DND-41 (cell line): ENCODE measurements at regions not wholly inside any gene's neighbourhood (a gene's known extent, or its start where the extent isn't known, plus 50 kb on each side); places are given as distances from the start of the nearest gene placed in this dataset.

ENCODE experiments used
- EZH2 ChIP-seq: IDR thresholded peaks from 3 replicates; pipeline ENCODE4 v1.6.1; 2012; ENCODE audit warnings: borderline replicate concordance, low read depth, mild to moderate bottlenecking, moderate library complexity, low read length, inconsistent platforms; ENCODE audit not compliant: severe bottlenecking
- TF ChIP-seq, protein P1 (sequence below): IDR thresholded peaks from 2 replicates; pipeline ENCODE4 v1.5.1; 2012; ENCODE audit warnings: borderline replicate concordance, low read length, moderate library complexity, mild to moderate bottlenecking; ENCODE audit not compliant: poor library complexity, severe bottlenecking; ENCODE audit errors: extremely low read depth

DNA sequence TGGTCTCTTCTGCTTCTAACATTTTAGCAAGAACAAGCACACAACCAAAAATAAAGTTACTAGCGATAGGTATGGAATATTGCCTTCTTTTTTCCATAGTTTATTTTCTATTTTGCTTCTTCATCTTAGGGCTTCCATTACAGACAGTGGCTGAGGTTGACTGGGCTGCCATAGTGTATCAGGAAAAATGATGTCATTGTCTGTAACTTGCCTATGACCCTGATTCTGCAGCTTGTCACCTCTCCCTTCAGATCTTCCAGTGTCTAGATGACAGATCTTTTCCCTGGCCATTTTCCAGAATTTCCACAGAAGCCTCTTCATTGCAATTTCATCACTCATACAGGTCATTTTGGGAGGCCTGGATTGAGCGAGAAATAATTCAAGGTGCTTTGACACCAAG is 308.5 kb downstream of the EPHA4 start:
- TF ChIP-seq, protein P1, sequence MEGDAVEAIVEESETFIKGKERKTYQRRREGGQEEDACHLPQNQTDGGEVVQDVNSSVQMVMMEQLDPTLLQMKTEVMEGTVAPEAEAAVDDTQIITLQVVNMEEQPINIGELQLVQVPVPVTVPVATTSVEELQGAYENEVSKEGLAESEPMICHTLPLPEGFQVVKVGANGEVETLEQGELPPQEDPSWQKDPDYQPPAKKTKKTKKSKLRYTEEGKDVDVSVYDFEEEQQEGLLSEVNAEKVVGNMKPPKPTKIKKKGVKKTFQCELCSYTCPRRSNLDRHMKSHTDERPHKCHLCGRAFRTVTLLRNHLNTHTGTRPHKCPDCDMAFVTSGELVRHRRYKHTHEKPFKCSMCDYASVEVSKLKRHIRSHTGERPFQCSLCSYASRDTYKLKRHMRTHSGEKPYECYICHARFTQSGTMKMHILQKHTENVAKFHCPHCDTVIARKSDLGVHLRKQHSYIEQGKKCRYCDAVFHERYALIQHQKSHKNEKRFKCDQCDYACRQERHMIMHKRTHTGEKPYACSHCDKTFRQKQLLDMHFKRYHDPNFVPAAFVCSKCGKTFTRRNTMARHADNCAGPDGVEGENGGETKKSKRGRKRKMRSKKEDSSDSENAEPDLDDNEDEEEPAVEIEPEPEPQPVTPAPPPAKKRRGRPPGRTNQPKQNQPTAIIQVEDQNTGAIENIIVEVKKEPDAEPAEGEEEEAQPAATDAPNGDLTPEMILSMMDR, result no peak
- no peak for TF ChIP-seq EZH2
